HEK293 (cell line): ENCODE measurements at regions not wholly inside any gene's neighbourhood (a gene's known extent, or its start where the extent isn't known, plus 50 kb on each side); places are given as distances from the start of the nearest gene placed in this dataset.

Experiments
- CTCF ChIA-PET: fragments of 350-600 bp; formaldehyde crosslinking; extraction: SDS; loops from one replicate; lab custom pipeline; 2021; ENCODE audit warnings: antibody characterized with exemption; lab: Yijun Ruan, JAX
- POLR2A ChIA-PET: fragments of 300-600 bp; formaldehyde crosslinking; extraction: SDS; loops from one replicate; lab custom pipeline; 2020; ENCODE audit warnings: antibody characterized with exemption, inconsistent platforms; lab: Yijun Ruan, JAX
- H3K27ac ChIP-seq: fragments of 200-500 bp; sonication (Bioruptor generic); 2 replicates; pipeline ENCODE4 v1.5.1; 2014; ENCODE audit warnings: low read depth, low read length, control low read depth, inconsistent platforms; ENCODE audit errors: extremely low read depth
- H3K36me3 ChIP-seq, 2 experiments: fragments of 200-500 bp in 1 of 2; sonication (Bioruptor generic) in 1 of 2; 1 replicate in 1 of 2; 2 replicates in 1 of 2; pipeline ENCODE4 v1.5.1; 2014 to 2017; ENCODE audit warnings: inconsistent platforms in 2 of 2, low read length in 2 of 2; ENCODE audit not compliant: control insufficient read depth in 2 of 2, insufficient read depth in 1 of 2
- H3K4me1 ChIP-seq: fragments of 200-500 bp; sonication (Bioruptor generic); 2 replicates; pipeline ENCODE4 v1.5.1; 2014; ENCODE audit warnings: mild to moderate bottlenecking, low read length, inconsistent platforms; ENCODE audit not compliant: control insufficient read depth, insufficient read depth
- H3K4me3 ChIP-seq: 2 replicates; pipeline ENCODE4 v1.5.1; 2011; ENCODE audit warnings: low read depth, mild to moderate bottlenecking, control low read depth, low read length, moderate library complexity
- H3K9me3 ChIP-seq: fragments of 200-500 bp; sonication (Bioruptor generic); 2 replicates; pipeline ENCODE4 v1.5.1; 2014; ENCODE audit warnings: low read depth, low read length, inconsistent platforms; ENCODE audit not compliant: control insufficient read depth, insufficient read depth
- FEZF1 ChIP-seq: fragments of 450-650 bp; formaldehyde crosslinking; IDR thresholded peaks from 2 replicates; pipeline ENCODE4 v1.5.1; 2016; ENCODE audit warnings: missing biosample characterization, missing genetic modification characterization
- GLIS2 ChIP-seq: fragments of 450-650 bp; formaldehyde crosslinking; IDR thresholded peaks from 2 replicates; pipeline ENCODE4 v1.5.1; 2016; ENCODE audit warnings: missing biosample characterization, missing genetic modification characterization
- KLF8 ChIP-seq: fragments of 450-650 bp; formaldehyde crosslinking; IDR thresholded peaks from 2 replicates; pipeline ENCODE4 v1.5.1; 2016; ENCODE audit warnings: missing biosample characterization, missing genetic modification characterization
- REPIN1 ChIP-seq: fragments of 450-650 bp; formaldehyde crosslinking; IDR thresholded peaks from 2 replicates; pipeline ENCODE4 v1.5.1; 2017; ENCODE audit warnings: missing biosample characterization, missing genetic modification characterization, low read depth
- REST ChIP-seq: fragments of 450-650 bp; formaldehyde crosslinking; IDR thresholded peaks from 2 replicates; pipeline ENCODE4 v1.5.1; 2016; ENCODE audit warnings: missing biosample characterization, missing genetic modification characterization
- ZBTB1 ChIP-seq: fragments of 450-650 bp; formaldehyde crosslinking; IDR thresholded peaks from 2 replicates; pipeline ENCODE4 v1.5.1; 2016; ENCODE audit warnings: missing biosample characterization, missing genetic modification characterization
- ZNF10 ChIP-seq: fragments of 450-650 bp; formaldehyde crosslinking; IDR thresholded peaks from 2 replicates; pipeline ENCODE4 v1.5.1; 2017; ENCODE audit warnings: missing biosample characterization, missing genetic modification characterization
- ZNF132 ChIP-seq: fragments of 450-650 bp; formaldehyde crosslinking; IDR thresholded peaks from 2 replicates; pipeline ENCODE4 v1.5.1; 2017; ENCODE audit warnings: missing biosample characterization, missing genetic modification characterization, borderline replicate concordance
- ZNF202 ChIP-seq: fragments of 450-650 bp; formaldehyde crosslinking; IDR thresholded peaks from 2 replicates; pipeline ENCODE4 v1.5.1; 2016; ENCODE audit warnings: missing biosample characterization, missing genetic modification characterization, borderline replicate concordance
- ZNF24 ChIP-seq: fragments of 450-650 bp; formaldehyde crosslinking; IDR thresholded peaks from 2 replicates; pipeline ENCODE4 v1.5.1; 2016; ENCODE audit warnings: missing biosample characterization, missing genetic modification characterization
- ZNF280D ChIP-seq: fragments of 450-650 bp; formaldehyde crosslinking; IDR thresholded peaks from 2 replicates; pipeline ENCODE4 v1.5.1; 2016; ENCODE audit warnings: missing biosample characterization, missing genetic modification characterization
- ZNF341 ChIP-seq: fragments of 450-650 bp; formaldehyde crosslinking; IDR thresholded peaks from 2 replicates; pipeline ENCODE4; 2016; ENCODE audit warnings: low read depth, missing biosample characterization, missing genetic modification characterization
- ZNF354C ChIP-seq: fragments of 450-650 bp; formaldehyde crosslinking; IDR thresholded peaks from 2 replicates; pipeline ENCODE4 v1.5.1; 2016; ENCODE audit warnings: missing biosample characterization, missing genetic modification characterization, low read depth, borderline replicate concordance
- ZNF529 ChIP-seq: fragments of 450-650 bp; formaldehyde crosslinking; IDR thresholded peaks from 2 replicates; pipeline ENCODE4 v1.5.1; 2017; ENCODE audit warnings: missing genetic modification characterization, missing biosample characterization; ENCODE audit not compliant: insufficient replicate concordance
- ZNF596 ChIP-seq: fragments of 450-650 bp; IDR thresholded peaks from 2 replicates; pipeline ENCODE4 v1.5.0; 2018; ENCODE audit warnings: missing biosample characterization, mild to moderate bottlenecking, missing genetic modification characterization, moderate library complexity
- ZNF701 ChIP-seq: fragments of 450-650 bp; formaldehyde crosslinking; IDR thresholded peaks from 2 replicates; pipeline ENCODE4 v1.5.1; 2016; ENCODE audit warnings: missing biosample characterization, missing genetic modification characterization
- ZNF791 ChIP-seq: fragments of 450-650 bp; formaldehyde crosslinking; IDR thresholded peaks from 2 replicates; pipeline ENCODE4 v1.5.1; 2016; ENCODE audit warnings: missing biosample characterization, missing genetic modification characterization
- ZNF837 ChIP-seq: fragments of 450-650 bp; formaldehyde crosslinking; IDR thresholded peaks from 2 replicates; pipeline ENCODE4 v1.5.1; 2016; ENCODE audit warnings: missing biosample characterization, missing genetic modification characterization
- ZSCAN4 ChIP-seq: fragments of 450-650 bp; formaldehyde crosslinking; IDR thresholded peaks from 2 replicates; pipeline ENCODE4 v1.5.1; 2017; ENCODE audit warnings: missing biosample characterization, missing genetic modification characterization

- CTCF ChIA-PET, result interaction anchor here (0.7 to 0.8 kb wide), 4 partner anchors 27 to 726 kb away, joined by 3 read pairs; no protein-coding TSS in a partner anchor
- H3K36me3 ChIP-seq, result no peaks in the 10 kb centered on the region
- no peaks in the 10 kb centered on the region for H3K4me1 ChIP-seq
- H3K9me3 ChIP-seq, result peaks cover 4% of the 10 kb centered on the region; the same call in 1 of the 2 replicates
- H3K27ac ChIP-seq, result no peak overlapping the region
- POLR2A ChIA-PET, result no interaction called here
- TF ChIP-seq ZNF837 (tag by site-specific recombination) (no peak), ZNF354C (tag by site-specific recombination) (no peak), REST (tag by site-specific recombination) (no peak), ZNF701 (no peak), ZNF791 (tag by site-specific recombination) (no peak), REPIN1 (tag by site-specific recombination) (no peak), ZNF529 (no peak), ZBTB1 (no peak), ZNF596 (tag by site-specific recombination) (no peak), GLIS2 (tag by site-specific recombination) (no peak), KLF8 (no peak), ZNF202 (tag by site-specific recombination) (no peak), FEZF1 (no peak), ZNF24 (tag by site-specific recombination) (no peak)
- no peak overlapping the region for H3K4me3 ChIP-seq
Measured at GRCh38 chr19:31498781-31499180, 149.5 kb upstream of the TSHZ3 start.

- H3K4me1 ChIP-seq, result no peaks in the 10 kb centered on the region
- H3K4me3 ChIP-seq, result no peak overlapping the region
- POLR2A ChIA-PET, result no interaction called here
- CTCF ChIA-PET, result interaction anchor here (0.7 to 0.8 kb wide), 3 partner anchors 36 to 726 kb away, joined by 3 read pairs; no protein-coding TSS in a partner anchor
- H3K36me3 ChIP-seq, result no peaks in the 10 kb centered on the region
- no peak overlapping the region for H3K27ac ChIP-seq
- 0 out of 2 replicates have a peak, but pooled peaks cover 2% of the 10 kb centered on the region for H3K9me3 ChIP-seq
- no peak for TF ChIP-seq ZNF341
- 0 out of 2 replicates have a peak, but pooled peaks have one; percentile 24 for TF ChIP-seq ZSCAN4
Measured at GRCh38 chr19:31499281-31500196, 150.3 kb upstream of the TSHZ3 start.

GRCh38 chr19:31500197-31500830, 151.1 kb upstream of the TSHZ3 start:
- Histone ChIP-seq H3K4me3 (no peak overlapping the region), H3K9me3 (0 out of 2 replicates have a peak, but pooled peaks cover 2% of the 10 kb centered on the region), H3K4me1 (no peaks in the 10 kb centered on the region), H3K36me3 (no peaks in the 10 kb centered on the region), H3K27ac (no peak overlapping the region)
- ChIA-PET CTCF (no interaction called here), POLR2A (no interaction called here)
- TF ChIP-seq REST (tag by site-specific recombination) (no peak), ZNF10 (no peak), ZNF280D (tag by site-specific recombination) (no peak), ZNF132 (tag by site-specific recombination) (no peak)
